AG04450 (cell line): ENCODE measurements at regions not wholly inside any gene's neighbourhood (a gene's known extent, or its start where the extent isn't known, plus 50 kb on each side); places are given as distances from the start of the nearest gene placed in this dataset.

Experiments used
- CTCF ChIA-PET: fragments of 300-600, 350-600 bp; formaldehyde crosslinking; extraction: SDS; loops from one replicate; lab custom pipeline; 2022; ENCODE audit warnings: antibody characterized with exemption, inconsistent platforms; lab: Charles Lee
- POLR2A ChIA-PET: fragments of 350-600 bp; formaldehyde crosslinking; extraction: SDS; loops from one replicate; lab custom pipeline; 2021; ENCODE audit warnings: antibody characterized with exemption, inconsistent platforms; lab: Yijun Ruan, JAX
- DNase-seq: peaks from one replicate; pipeline ENCODE4 v3.0.0-alpha.2; 2011; ENCODE audit warnings: low read depth, low spot score
- H3K27ac ChIP-seq: one replicate; pipeline ENCODE4 v1.5.1; 2012; ENCODE audit warnings: low read depth, low read length, control low read depth
- H3K27me3 ChIP-seq: one replicate; pipeline ENCODE4 v1.6.0; 2012; ENCODE audit warnings: low read length; ENCODE audit not compliant: control insufficient read depth, insufficient read depth
- H3K4me3 ChIP-seq: 2 replicates; pipeline ENCODE4 v1.5.1; 2011; ENCODE audit warnings: mild to moderate bottlenecking, low read depth, low read length, control low read depth
- H3K9me3 ChIP-seq: 2 replicates; pipeline ENCODE4 v1.5.1; 2012; ENCODE audit warnings: low read length; ENCODE audit not compliant: control insufficient read depth, insufficient read depth
- CTCF ChIP-seq: IDR thresholded peaks from 2 replicates; pipeline ENCODE4 v1.5.1; 2011; ENCODE audit warnings: low read depth, low read length, control low read depth, inconsistent platforms

DNA sequence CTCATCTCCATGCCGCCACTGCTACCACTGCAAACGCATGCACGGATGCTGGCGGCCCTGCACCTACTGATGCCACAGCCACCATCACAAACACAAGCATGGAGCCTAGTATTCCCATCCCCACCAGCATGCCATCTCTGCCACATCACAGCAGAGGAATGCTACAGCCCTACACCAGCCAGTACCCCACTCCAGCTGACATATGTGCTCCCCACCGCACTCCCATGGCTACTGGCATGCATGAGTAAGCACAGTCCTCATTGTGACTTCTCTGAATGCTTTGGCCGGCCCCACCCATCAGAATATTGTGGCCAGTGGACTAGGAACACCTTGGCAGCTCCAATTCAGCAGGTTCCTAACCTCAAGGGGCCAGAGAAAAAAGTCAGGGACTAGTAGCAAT, 705.5 kb downstream of the POM121L12 start:
- no peak overlapping the region for H3K4me3 ChIP-seq
- TF ChIP-seq CTCF: no peak
- H3K9me3 ChIP-seq: peaks cover 18% of the 10 kb centered on the region
- no peak for DNase-seq
- H3K27me3 ChIP-seq: no peaks in the 10 kb centered on the region
- H3K27ac ChIP-seq: no peak overlapping the region
- POLR2A ChIA-PET: no interaction called here
- CTCF ChIA-PET: no interaction called here

DNA sequence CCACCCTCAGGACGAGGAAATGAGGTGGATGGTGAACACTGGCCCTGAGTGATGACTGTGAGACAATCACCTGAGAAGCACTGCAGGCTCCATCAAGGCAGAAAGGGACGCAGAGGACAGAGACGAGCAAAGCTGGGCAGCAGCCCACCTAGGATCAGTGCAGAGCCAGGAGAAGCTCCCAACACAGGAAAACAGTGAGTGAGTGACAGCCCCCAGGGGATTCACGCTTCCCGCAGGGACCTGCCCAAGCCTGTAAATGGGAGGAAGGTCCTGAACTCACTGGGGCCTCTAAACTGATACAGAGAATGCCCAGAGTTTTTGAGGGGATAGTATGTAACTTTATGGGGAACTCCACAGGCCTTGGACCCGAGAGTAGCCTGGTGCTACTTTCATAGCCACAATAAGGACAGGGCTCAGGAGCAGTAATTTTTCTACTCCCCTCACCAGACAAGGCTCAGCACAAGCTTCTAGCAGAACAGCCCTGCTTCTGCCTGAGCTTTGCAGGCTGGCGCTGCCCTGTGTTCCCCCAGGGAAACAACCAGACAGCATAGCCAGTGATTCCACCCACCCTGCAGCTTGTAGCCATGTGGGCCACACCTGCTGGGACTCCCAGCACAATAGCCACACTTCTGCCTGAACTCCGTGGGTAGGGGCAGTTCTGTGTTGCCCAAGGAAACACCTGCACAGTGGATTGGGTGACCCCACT, 708.4 kb downstream of the POM121L12 start:
- ChIA-PET CTCF (no interaction called here), POLR2A (no interaction called here)
- DNase-seq: no peak
- no peak for TF ChIP-seq CTCF
- H3K27ac ChIP-seq: no peak overlapping the region
- no peak overlapping the region for H3K4me3 ChIP-seq
- H3K27me3 ChIP-seq: no peaks in the 10 kb centered on the region
- H3K9me3 ChIP-seq: peaks cover 18% of the 10 kb centered on the region

DNA sequence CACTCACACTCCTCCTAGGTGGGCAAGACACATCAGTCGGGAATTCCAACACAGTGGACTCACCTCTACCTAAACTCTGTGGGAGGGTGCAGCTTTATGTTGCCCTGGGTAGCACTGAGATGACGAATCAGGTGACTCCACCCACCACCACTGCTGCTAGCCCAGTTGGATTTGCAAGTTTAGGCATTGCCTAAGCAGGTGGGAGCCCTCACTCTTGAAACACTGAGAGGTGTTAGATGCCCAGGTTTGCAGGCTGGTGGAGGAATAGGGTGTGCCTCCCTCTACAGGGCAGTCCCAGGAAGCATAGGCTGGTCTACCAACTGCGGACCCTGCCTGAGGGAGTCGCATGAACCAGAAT, 708.9 kb downstream of the POM121L12 start:
- no peak for TF ChIP-seq CTCF
- Histone ChIP-seq H3K27me3 (no peaks in the 10 kb centered on the region), H3K9me3 (peaks cover 18% of the 10 kb centered on the region), H3K4me3 (no peak overlapping the region), H3K27ac (no peak overlapping the region)
- no peak for DNase-seq
- CTCF ChIA-PET: no interaction called here
- POLR2A ChIA-PET: no interaction called here

DNA sequence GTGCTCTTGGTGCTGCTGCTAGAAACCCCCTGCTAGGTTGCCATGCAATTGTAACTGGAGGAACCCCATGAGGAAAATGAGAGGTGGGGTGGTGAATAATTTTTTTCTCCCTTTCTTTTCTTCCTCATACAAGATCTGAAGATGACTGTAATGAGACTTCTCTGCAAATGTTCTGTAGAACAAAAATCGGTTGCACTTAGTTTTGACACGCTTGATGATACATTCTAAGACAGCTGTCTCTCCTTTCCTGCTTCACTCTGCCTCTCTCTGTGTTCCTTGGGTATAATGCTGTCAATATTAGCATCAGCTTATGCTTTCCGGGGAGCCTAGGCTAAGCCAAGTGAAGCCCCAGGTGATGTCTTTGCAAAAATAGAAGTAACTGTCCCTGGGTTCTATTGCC, 721.5 kb downstream of the POM121L12 start:
- ChIA-PET CTCF (no interaction called here), POLR2A (no interaction called here)

DNA sequence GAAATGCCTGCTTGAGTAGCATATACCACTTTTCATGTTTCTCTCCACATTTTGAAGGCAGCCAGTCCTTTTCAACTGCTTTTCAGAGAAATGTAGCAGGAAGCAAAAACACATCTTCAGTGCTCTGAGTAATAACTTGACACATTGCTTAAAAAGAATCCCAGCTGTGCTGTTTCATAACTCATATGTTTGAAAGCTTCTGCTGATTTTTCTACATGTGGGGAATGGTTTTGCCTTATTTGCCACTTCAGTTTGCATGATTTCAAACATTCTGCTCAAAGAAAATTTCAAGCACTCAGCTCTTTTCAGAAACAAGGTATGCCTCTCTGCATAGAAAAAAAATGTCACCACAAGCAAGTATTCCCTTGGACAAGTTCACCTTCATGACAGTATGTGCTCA, 732.8 kb downstream of the POM121L12 start:
- Histone ChIP-seq H3K9me3 (peaks cover 7% of the 10 kb centered on the region), H3K4me3 (no peak overlapping the region), H3K27ac (no peak overlapping the region), H3K27me3 (no peaks in the 10 kb centered on the region)
- no peak for TF ChIP-seq CTCF
- ChIA-PET CTCF (no interaction called here), POLR2A (no interaction called here)
- DNase-seq: no peak

More for the DNA sequence above, 721.5 kb downstream of the POM121L12 start:
- Histone ChIP-seq H3K27ac (no peak overlapping the region), H3K4me3 (no peak overlapping the region), H3K27me3 (no peaks in the 10 kb centered on the region), H3K9me3 (peaks cover 7% of the 10 kb centered on the region; the same call in 1 of the 2 replicates)
- TF ChIP-seq CTCF: no peak
- DNase-seq: no peak
